ENCODE measurements at regions not wholly inside any gene's neighbourhood (a gene's known extent, or its start where the extent isn't known, plus 50 kb on each side); places are given as distances from the start of the nearest gene placed in this dataset.
"Not testable (repeated sequence)": the region's sequence is repeated elsewhere in the genome, so short reads cannot be mapped to it uniquely, and the experiment has no call there.

- no peak for DNase-seq
Measured at GRCh38 chr14:85912141-85912540, 382.2 kb downstream of the FLRT2 start.

GRCh38 chr14:85911044-85911443, 381.1 kb downstream of the FLRT2 start:
- DNase-seq = no peak

- no peak for DNase-seq
Measured at GRCh38 chr14:85909581-85909980, 379.6 kb downstream of the FLRT2 start.

- no peak for DNase-seq
Measured at GRCh38 chr14:85907536-85907935, 377.6 kb downstream of the FLRT2 start.

- DNase-seq = no peak
Measured at GRCh38 chr14:85897808-85898207, 367.9 kb downstream of the FLRT2 start.

GRCh38 chr14:85895603-85896002, 365.7 kb downstream of the FLRT2 start:
- no peak for DNase-seq

- no peak for DNase-seq
Measured at GRCh38 chr14:85892251-85892650, 362.3 kb downstream of the FLRT2 start.

GRCh38 chr14:85883966-85884365, 354.0 kb downstream of the FLRT2 start:
- DNase-seq = no peak

- DNase-seq = no peak
Measured at GRCh38 chr14:85883101-85883500, 353.2 kb downstream of the FLRT2 start.

GRCh38 chr14:85881935-85882334, 352.0 kb downstream of the FLRT2 start:
- DNase-seq = no peak

GRCh38 chr14:85878874-85879273, 348.9 kb downstream of the FLRT2 start:
- no peak for DNase-seq

GRCh38 chr14:85873006-85873405, 343.1 kb downstream of the FLRT2 start:
- no peak for DNase-seq

GRCh38 chr14:85867450-85867849, 337.5 kb downstream of the FLRT2 start:
- DNase-seq = no peak

- DNase-seq = no peak
Measured at GRCh38 chr14:85865701-85866100, 335.8 kb downstream of the FLRT2 start.

GRCh38 chr14:85858634-85859033, 328.7 kb downstream of the FLRT2 start:
- no peak for DNase-seq

- no peak for DNase-seq
Measured at GRCh38 chr14:85856430-85856829, 326.5 kb downstream of the FLRT2 start.

- DNase-seq = no peak
Measured at GRCh38 chr14:85853996-85854526, 324.1 kb downstream of the FLRT2 start.

- DNase-seq = no peak
Measured at GRCh38 chr14:85852906-85853305, 323.0 kb downstream of the FLRT2 start.

GRCh38 chr14:85852123-85852522, 322.2 kb downstream of the FLRT2 start:
- not testable (repeated sequence) for DNase-seq

GRCh38 chr14:85830549-85830948, 300.6 kb downstream of the FLRT2 start:
- DNase-seq = not testable (repeated sequence)

GRCh38 chr14:85829601-85830000, 299.7 kb downstream of the FLRT2 start:
- DNase-seq = not testable (repeated sequence)

- DNase-seq = no peak
Measured at GRCh38 chr14:85824526-85824925, 294.6 kb downstream of the FLRT2 start.

GRCh38 chr14:85822236-85822635, 292.3 kb downstream of the FLRT2 start:
- no peak for DNase-seq

- DNase-seq = no peak
Measured at GRCh38 chr14:85817430-85817829, 287.5 kb downstream of the FLRT2 start.

GRCh38 chr14:85813040-85813439, 283.1 kb downstream of the FLRT2 start:
- no peak for DNase-seq

- no peak for DNase-seq
Measured at GRCh38 chr14:85811340-85811739, 281.4 kb downstream of the FLRT2 start.
